HepG2 (cell line): ENCODE measurements at regions not wholly inside any gene's neighbourhood (a gene's known extent, or its start where the extent isn't known, plus 50 kb on each side); places are given as distances from the start of the nearest gene placed in this dataset.

ENCODE experiments used
- CHD2 ChIP-seq: IDR thresholded peaks from 2 replicates; pipeline ENCODE4 v1.6.1; 2011; ENCODE audit warnings: low read depth, low read length, improper control_type of control experiment
- GFI1 ChIP-seq: sonication (generic); formaldehyde crosslinking; IDR thresholded peaks from 2 replicates; pipeline ENCODE4 v1.5.0; 2020; ENCODE audit warnings: missing genetic modification reagents, mild to moderate bottlenecking, borderline replicate concordance
- MAF1 ChIP-seq: sonication (generic); formaldehyde crosslinking; IDR thresholded peaks from 2 replicates; pipeline ENCODE4 v1.5.0; 2020; ENCODE audit warnings: missing genetic modification reagents, borderline replicate concordance
- MEIS1 ChIP-seq: sonication (generic); formaldehyde crosslinking; IDR thresholded peaks from 2 replicates; pipeline ENCODE4 v1.9.0; 2021; ENCODE audit warnings: mild to moderate bottlenecking, missing genetic modification reagents, moderate library complexity, borderline replicate concordance
- NKX3-1 ChIP-seq: sonication (generic); formaldehyde crosslinking; IDR thresholded peaks from 2 replicates; pipeline ENCODE4 v1.5.0; 2020; ENCODE audit warnings: missing genetic modification reagents
- SMYD3 ChIP-seq: sonication (generic); formaldehyde crosslinking; IDR thresholded peaks from 2 replicates; pipeline ENCODE4 v1.8.1; 2023; ENCODE audit warnings: mild to moderate bottlenecking, missing genetic modification reagents
- ZEB1 ChIP-seq: IDR thresholded peaks from 2 replicates; pipeline ENCODE4 v1.6.1; 2012; ENCODE audit warnings: mild to moderate bottlenecking, low read depth, inconsistent platforms; ENCODE audit not compliant: insufficient replicate concordance
- ZNF510 ChIP-seq: sonication (generic); formaldehyde crosslinking; IDR thresholded peaks from 2 replicates; pipeline ENCODE4 v1.4.0; 2020; ENCODE audit warnings: low read depth, mild to moderate bottlenecking, missing genetic modification reagents
- TF ChIP-seq, protein P1 (sequence below): sonication (generic); formaldehyde crosslinking; IDR thresholded peaks from 2 replicates; pipeline ENCODE4 v1.5.1; 2020; ENCODE audit warnings: mild to moderate bottlenecking, missing genetic modification reagents, moderate library complexity
- TF ChIP-seq, protein P2 (sequence below): sonication (generic); formaldehyde crosslinking; IDR thresholded peaks from 2 replicates; pipeline ENCODE4 v1.5.0; 2020; ENCODE audit warnings: missing genetic modification reagents
- TF ChIP-seq, protein P3 (sequence below): IDR thresholded peaks from 2 replicates; pipeline ENCODE4 v1.6.1; 2012; ENCODE audit warnings: inconsistent platforms
- TF ChIP-seq, protein P4 (sequence below), 2 experiments: fragments of 450-650 bp in 1 of 2; sonication (generic) in 1 of 2; formaldehyde crosslinking; IDR thresholded peaks; 2 replicates each; pipeline versions ENCODE4 v1.5.0 to v1.8.0; 2020 to 2022; ENCODE audit warnings: mild to moderate bottlenecking in 1 of 2, missing genetic modification reagents in 1 of 2
- TF ChIP-seq, protein P5 (sequence below), 2 experiments: sonication (generic) in 1 of 2; formaldehyde crosslinking in 1 of 2; IDR thresholded peaks; 2 replicates each; pipeline versions ENCODE4 v1.6.1 to v1.9.0; 2014 to 2022; ENCODE audit warnings: antibody characterized with exemption in 1 of 2, borderline replicate concordance in 1 of 2, inconsistent platforms in 1 of 2, low read depth in 1 of 2, missing genetic modification reagents in 1 of 2
- TF ChIP-seq, protein P6 (sequence below): sonication (generic); formaldehyde crosslinking; IDR thresholded peaks from 2 replicates; pipeline ENCODE4 v1.4.0; 2020; ENCODE audit warnings: low read depth, mild to moderate bottlenecking, missing genetic modification reagents

DNA sequence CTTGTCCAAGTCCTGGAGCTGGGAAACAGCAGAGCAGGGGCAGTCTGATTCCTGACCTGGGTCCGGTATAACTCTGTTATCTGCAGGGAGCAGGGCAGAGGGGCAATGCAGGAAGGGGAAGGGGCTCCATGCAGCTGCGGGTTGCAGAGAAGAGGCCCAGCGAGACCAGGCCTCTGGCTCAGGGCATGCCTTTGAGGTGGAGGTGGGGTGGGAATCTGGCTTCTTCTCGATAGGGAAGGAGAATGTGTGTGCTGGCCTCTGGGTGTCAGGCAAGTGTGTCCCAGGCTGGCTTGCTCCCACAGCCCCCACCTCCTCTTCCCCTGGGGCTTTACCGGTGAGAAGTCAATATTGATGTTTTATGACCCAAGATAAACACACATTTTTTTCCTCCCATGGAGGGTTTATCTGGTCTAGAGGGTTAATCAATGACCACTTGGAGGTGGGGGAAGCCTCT lies 187.1 kb upstream of the HAAO start (continued):
- TF ChIP-seq, protein P1, sequence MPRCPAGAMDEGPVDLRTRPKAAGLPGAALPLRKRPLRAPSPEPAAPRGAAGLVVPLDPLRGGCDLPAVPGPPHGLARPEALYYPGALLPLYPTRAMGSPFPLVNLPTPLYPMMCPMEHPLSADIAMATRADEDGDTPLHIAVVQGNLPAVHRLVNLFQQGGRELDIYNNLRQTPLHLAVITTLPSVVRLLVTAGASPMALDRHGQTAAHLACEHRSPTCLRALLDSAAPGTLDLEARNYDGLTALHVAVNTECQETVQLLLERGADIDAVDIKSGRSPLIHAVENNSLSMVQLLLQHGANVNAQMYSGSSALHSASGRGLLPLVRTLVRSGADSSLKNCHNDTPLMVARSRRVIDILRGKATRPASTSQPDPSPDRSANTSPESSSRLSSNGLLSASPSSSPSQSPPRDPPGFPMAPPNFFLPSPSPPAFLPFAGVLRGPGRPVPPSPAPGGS (CRISPR knock-in tag) = peak; percentile 51
- TF ChIP-seq CHD2 (no peak; the same call in 1 of the 2 replicates), NKX3-1 (CRISPR knock-in tag) (0 out of 2 replicates have a peak, but pooled peaks have one; percentile 71), ZEB1 (no peak), MAF1 (CRISPR knock-in tag) (peak; percentile 50; the same call in 1 of the 2 replicates), GFI1 (CRISPR knock-in tag) (peak; percentile 75; the same call in 1 of the 2 replicates), MEIS1 (CRISPR knock-in tag) (peak; percentile 64; the same call in 1 of the 2 replicates), SMYD3 (CRISPR knock-in tag) (0 out of 2 replicates have a peak, but pooled peaks have one; percentile 11), ZNF510 (CRISPR knock-in tag) (peak; percentile 48; the same call in 1 of the 2 replicates)
- TF ChIP-seq, protein P2, sequence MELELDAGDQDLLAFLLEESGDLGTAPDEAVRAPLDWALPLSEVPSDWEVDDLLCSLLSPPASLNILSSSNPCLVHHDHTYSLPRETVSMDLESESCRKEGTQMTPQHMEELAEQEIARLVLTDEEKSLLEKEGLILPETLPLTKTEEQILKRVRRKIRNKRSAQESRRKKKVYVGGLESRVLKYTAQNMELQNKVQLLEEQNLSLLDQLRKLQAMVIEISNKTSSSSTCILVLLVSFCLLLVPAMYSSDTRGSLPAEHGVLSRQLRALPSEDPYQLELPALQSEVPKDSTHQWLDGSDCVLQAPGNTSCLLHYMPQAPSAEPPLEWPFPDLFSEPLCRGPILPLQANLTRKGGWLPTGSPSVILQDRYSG = no peak
- TF ChIP-seq, protein P3, sequence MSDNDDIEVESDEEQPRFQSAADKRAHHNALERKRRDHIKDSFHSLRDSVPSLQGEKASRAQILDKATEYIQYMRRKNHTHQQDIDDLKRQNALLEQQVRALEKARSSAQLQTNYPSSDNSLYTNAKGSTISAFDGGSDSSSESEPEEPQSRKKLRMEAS = no peak
- TF ChIP-seq, protein P4, sequence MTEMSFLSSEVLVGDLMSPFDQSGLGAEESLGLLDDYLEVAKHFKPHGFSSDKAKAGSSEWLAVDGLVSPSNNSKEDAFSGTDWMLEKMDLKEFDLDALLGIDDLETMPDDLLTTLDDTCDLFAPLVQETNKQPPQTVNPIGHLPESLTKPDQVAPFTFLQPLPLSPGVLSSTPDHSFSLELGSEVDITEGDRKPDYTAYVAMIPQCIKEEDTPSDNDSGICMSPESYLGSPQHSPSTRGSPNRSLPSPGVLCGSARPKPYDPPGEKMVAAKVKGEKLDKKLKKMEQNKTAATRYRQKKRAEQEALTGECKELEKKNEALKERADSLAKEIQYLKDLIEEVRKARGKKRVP (CRISPR knock-in tag; IDR thresholded peaks at IDR 0.05) = peak in 1 of 2 experiments; percentile 76; a peak in 2 of 4 replicates
- TF ChIP-seq, protein P5, sequence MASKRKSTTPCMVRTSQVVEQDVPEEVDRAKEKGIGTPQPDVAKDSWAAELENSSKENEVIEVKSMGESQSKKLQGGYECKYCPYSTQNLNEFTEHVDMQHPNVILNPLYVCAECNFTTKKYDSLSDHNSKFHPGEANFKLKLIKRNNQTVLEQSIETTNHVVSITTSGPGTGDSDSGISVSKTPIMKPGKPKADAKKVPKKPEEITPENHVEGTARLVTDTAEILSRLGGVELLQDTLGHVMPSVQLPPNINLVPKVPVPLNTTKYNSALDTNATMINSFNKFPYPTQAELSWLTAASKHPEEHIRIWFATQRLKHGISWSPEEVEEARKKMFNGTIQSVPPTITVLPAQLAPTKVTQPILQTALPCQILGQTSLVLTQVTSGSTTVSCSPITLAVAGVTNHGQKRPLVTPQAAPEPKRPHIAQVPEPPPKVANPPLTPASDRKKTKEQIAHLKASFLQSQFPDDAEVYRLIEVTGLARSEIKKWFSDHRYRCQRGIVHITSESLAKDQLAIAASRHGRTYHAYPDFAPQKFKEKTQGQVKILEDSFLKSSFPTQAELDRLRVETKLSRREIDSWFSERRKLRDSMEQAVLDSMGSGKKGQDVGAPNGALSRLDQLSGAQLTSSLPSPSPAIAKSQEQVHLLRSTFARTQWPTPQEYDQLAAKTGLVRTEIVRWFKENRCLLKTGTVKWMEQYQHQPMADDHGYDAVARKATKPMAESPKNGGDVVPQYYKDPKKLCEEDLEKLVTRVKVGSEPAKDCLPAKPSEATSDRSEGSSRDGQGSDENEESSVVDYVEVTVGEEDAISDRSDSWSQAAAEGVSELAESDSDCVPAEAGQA (IDR thresholded peaks at IDR 0.05; ENCODE audit: low read depth) = peak; percentile 39; the same call in 1 of the 2 replicates
- TF ChIP-seq, protein P5 (CRISPR knock-in tag; IDR thresholded peaks at IDR 0.05; ENCODE audit: borderline replicate concordance) = no peak
- TF ChIP-seq, protein P6, sequence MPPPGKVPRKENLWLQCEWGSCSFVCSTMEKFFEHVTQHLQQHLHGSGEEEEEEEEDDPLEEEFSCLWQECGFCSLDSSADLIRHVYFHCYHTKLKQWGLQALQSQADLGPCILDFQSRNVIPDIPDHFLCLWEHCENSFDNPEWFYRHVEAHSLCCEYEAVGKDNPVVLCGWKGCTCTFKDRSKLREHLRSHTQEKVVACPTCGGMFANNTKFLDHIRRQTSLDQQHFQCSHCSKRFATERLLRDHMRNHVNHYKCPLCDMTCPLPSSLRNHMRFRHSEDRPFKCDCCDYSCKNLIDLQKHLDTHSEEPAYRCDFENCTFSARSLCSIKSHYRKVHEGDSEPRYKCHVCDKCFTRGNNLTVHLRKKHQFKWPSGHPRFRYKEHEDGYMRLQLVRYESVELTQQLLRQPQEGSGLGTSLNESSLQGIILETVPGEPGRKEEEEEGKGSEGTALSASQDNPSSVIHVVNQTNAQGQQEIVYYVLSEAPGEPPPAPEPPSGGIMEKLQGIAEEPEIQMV (CRISPR knock-in tag) = no peak
